ENCODE measurements at regions not wholly inside any gene's neighbourhood (a gene's known extent, or its start where the extent isn't known, plus 50 kb on each side); places are given as distances from the start of the nearest gene placed in this dataset.

- no peak for DNase-seq (ENCODE audit: low read depth in 1 of 2, low spot score in 1 of 2)
- Histone ChIP-seq H3K4me3 (replicated peaks; ENCODE audit: insufficient read depth, low read length) (no peak overlapping the region), H3K27ac (replicated peaks) (no peak overlapping the region), H3K27me3 (ENCODE audit: insufficient read depth, poor library complexity, severe bottlenecking) (peaks cover 3% of the 10 kb centered on the region)
- TF ChIP-seq SPI1 (IDR thresholded peaks at IDR 0.05; ENCODE audit: borderline replicate concordance, low read depth) (no peak), REST (IDR thresholded peaks at IDR 0.05; ENCODE audit: insufficient replicate concordance, low read depth) (no peak)
These were observed 144.2 kb upstream of the PKDCC start for GRCh38 chr2:41903474-41904135.

GRCh38 chr2:41904459-41904858, 143.4 kb upstream of the PKDCC start:
- DNase-seq (ENCODE audit: low read depth in 1 of 2, low spot score in 1 of 2): no peak
- Histone ChIP-seq H3K27ac (replicated peaks) (no peak overlapping the region), H3K4me3 (replicated peaks; ENCODE audit: insufficient read depth, low read length) (no peak overlapping the region), H3K27me3 (ENCODE audit: insufficient read depth, poor library complexity, severe bottlenecking) (peaks cover 3% of the 10 kb centered on the region)
- no peak for TF ChIP-seq REST (IDR thresholded peaks at IDR 0.05; ENCODE audit: insufficient replicate concordance, low read depth)
- no peak for TF ChIP-seq SPI1 (IDR thresholded peaks at IDR 0.05; ENCODE audit: borderline replicate concordance, low read depth)

DNA sequence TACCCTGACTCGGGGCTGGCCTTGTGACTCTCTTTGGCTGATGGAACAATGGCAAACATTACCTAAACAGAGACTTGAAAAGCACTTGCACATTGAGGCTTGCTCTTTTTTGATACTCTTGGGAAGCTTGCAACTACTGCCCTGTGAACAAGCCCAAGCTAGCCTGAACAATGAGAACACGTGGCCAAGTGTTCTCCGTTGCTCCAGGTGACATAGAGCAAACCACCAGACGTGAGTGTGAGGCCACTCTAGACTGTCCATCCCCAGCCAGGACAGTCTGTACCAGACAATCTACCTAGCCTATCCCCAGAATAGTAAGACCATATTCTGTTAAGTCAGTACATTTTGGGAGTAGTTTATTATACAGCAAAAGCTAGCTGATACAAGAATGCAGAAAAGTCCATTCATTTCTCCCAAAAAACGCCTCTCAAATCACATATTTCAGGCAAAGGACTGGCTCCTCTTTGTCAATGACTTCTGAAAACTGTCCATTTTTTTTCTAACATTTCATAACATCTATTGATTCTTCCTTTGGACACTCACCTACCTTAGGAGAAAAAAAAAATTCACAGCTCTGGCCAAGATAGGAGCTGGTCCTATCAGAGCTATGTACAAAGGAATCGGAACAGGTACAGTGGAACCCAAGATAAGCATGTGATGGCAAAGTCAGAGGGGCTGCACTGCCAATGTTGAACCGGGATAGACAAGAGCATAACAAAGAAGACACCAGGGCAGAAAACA, 142.1 kb upstream of the PKDCC start:
- H3K4me3 ChIP-seq (replicated peaks; ENCODE audit: insufficient read depth, low read length): no peak overlapping the region
- no peak overlapping the region for H3K27ac ChIP-seq (replicated peaks)
- no peak for DNase-seq (ENCODE audit: low read depth in 1 of 2, low spot score in 1 of 2)
- TF ChIP-seq REST (IDR thresholded peaks at IDR 0.05; ENCODE audit: insufficient replicate concordance, low read depth): no peak
- TF ChIP-seq POLR2AphosphoS5 (IDR thresholded peaks at IDR 0.05; ENCODE audit: low read depth): no peak
- TF ChIP-seq SPI1 (IDR thresholded peaks at IDR 0.05; ENCODE audit: borderline replicate concordance, low read depth): no peak
- H3K27me3 ChIP-seq (ENCODE audit: insufficient read depth, poor library complexity, severe bottlenecking): peaks cover 2% of the 10 kb centered on the region

GRCh38 chr2:41906338-41906725, 141.5 kb upstream of the PKDCC start:
- TF ChIP-seq SPI1 (IDR thresholded peaks at IDR 0.05; ENCODE audit: borderline replicate concordance, low read depth) (no peak), POLR2AphosphoS5 (IDR thresholded peaks at IDR 0.05; ENCODE audit: low read depth) (no peak)
- TF ChIP-seq, protein P1, sequence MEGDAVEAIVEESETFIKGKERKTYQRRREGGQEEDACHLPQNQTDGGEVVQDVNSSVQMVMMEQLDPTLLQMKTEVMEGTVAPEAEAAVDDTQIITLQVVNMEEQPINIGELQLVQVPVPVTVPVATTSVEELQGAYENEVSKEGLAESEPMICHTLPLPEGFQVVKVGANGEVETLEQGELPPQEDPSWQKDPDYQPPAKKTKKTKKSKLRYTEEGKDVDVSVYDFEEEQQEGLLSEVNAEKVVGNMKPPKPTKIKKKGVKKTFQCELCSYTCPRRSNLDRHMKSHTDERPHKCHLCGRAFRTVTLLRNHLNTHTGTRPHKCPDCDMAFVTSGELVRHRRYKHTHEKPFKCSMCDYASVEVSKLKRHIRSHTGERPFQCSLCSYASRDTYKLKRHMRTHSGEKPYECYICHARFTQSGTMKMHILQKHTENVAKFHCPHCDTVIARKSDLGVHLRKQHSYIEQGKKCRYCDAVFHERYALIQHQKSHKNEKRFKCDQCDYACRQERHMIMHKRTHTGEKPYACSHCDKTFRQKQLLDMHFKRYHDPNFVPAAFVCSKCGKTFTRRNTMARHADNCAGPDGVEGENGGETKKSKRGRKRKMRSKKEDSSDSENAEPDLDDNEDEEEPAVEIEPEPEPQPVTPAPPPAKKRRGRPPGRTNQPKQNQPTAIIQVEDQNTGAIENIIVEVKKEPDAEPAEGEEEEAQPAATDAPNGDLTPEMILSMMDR (IDR thresholded peaks at IDR 0.05; ENCODE audit: insufficient read depth, low read length): no peak
- H3K27ac ChIP-seq (replicated peaks): no peak overlapping the region
- peaks cover 2% of the 10 kb centered on the region for H3K27me3 ChIP-seq (ENCODE audit: insufficient read depth, poor library complexity, severe bottlenecking)
- H3K4me3 ChIP-seq (replicated peaks; ENCODE audit: insufficient read depth, low read length): no peak overlapping the region
- no peak for DNase-seq (ENCODE audit: low read depth in 1 of 2, low spot score in 1 of 2)

All from HL-60 (cell line).